A549 (cell line): ENCODE measurements at regions not wholly inside any gene's neighbourhood (a gene's known extent, or its start where the extent isn't known, plus 50 kb on each side); places are given as distances from the start of the nearest gene placed in this dataset.

Experiments used
- ATAC-seq, 2 experiments: fragments of 200-7000 bp in 1 of 2; fragments of >200 bp in 1 of 2; cut with Nextera tagmentation in 1 of 2; cut with Tn5 transposase in 1 of 2; 3 replicates each; pipeline versions ENCODE4 v1.8.0 to v1.9.1; 2018 to 2020; ENCODE audit warnings: mild to moderate bottlenecking in 1 of 2, moderate library complexity in 1 of 2
- CTCF ChIA-PET: fragments of 300-600 bp; sonication (Branson Sonifier 250); formaldehyde crosslinking; extraction: SDS; loops from one replicate; lab custom pipeline; 2021; ENCODE audit warnings: antibody characterized with exemption, inconsistent platforms; lab: Yijun Ruan, JAX
- POLR2A ChIA-PET: fragments of 350-600 bp; formaldehyde crosslinking; extraction: SDS; loops from one replicate; lab custom pipeline; 2021; ENCODE audit warnings: antibody characterized with exemption, inconsistent platforms; lab: Yijun Ruan, JAX
- DNase-seq, 2 experiments: peaks; one replicate each; pipeline versions ENCODE4 v3.0.0 to v3.0.0-alpha.2; 2011 to 2016; ENCODE audit warnings: low read depth in 1 of 2, low spot score in 1 of 2
- FAIRE-seq: peaks from 2 replicates; lab custom pipeline; 2011; peaks lifted over from hg19 to GRCh38; lab: Jason Lieb, UNC
- H3K27ac ChIP-seq, 2 experiments: fragments of >200 bp; sonication (Bioruptor Twin); formaldehyde crosslinking; 3 replicates each; pipeline ENCODE4 v1.5.1; 2016 to 2017
- H3K4me1 ChIP-seq: fragments of >200 bp; sonication (Bioruptor Twin); formaldehyde crosslinking; 3 replicates; pipeline ENCODE4 v1.6.1; 2016
- H3K4me2 ChIP-seq: fragments of >200 bp; sonication (Bioruptor Twin); formaldehyde crosslinking; 3 replicates; pipeline ENCODE4 v1.6.1; 2016
- H3K4me3 ChIP-seq: fragments of >200 bp; sonication (Bioruptor Twin); formaldehyde crosslinking; 3 replicates; pipeline ENCODE4 v1.5.1; 2016
- H3K9me3 ChIP-seq: fragments of >200 bp; sonication (Bioruptor Twin); formaldehyde crosslinking; 3 replicates; pipeline ENCODE4 v1.6.1; 2016
- CBX2 ChIP-seq: fragments of 200-600 bp; sonication (generic); IDR thresholded peaks from 2 replicates; pipeline ENCODE4 v1.6.1; 2016; ENCODE audit warnings: low read depth, mild to moderate bottlenecking, borderline replicate concordance
- CBX8 ChIP-seq: fragments of 200-600 bp; sonication (generic); IDR thresholded peaks from 2 replicates; pipeline ENCODE4 v1.6.1; 2016
- EHF ChIP-seq: fragments of 250-450 bp; sonication (Bioruptor Pico); IDR thresholded peaks from 2 replicates; pipeline ENCODE4 v1.5.0; 2020; ENCODE audit warnings: mild to moderate bottlenecking
- ESRRA ChIP-seq: fragments of 150-350 bp; IDR thresholded peaks from 2 replicates; pipeline ENCODE4 v1.6.1; 2014; ENCODE audit warnings: mild to moderate bottlenecking, low read length, borderline replicate concordance
- FOSL2 ChIP-seq, 2 experiments: fragments of 450-650 bp in 1 of 2; fragments of >200 bp in 1 of 2; sonication (Bioruptor Twin) in 1 of 2; formaldehyde crosslinking; IDR thresholded peaks; 2 replicates each; pipeline versions ENCODE4 v1.5.0 to v1.6.1; 2016 to 2020; ENCODE audit warnings: mild to moderate bottlenecking in 1 of 2, moderate library complexity in 1 of 2
- GATA3 ChIP-seq: IDR thresholded peaks from 2 replicates; pipeline ENCODE4 v1.6.1; 2012; ENCODE audit warnings: borderline replicate concordance
- HOXA7 ChIP-seq: fragments of 250-450 bp; sonication (Bioruptor Pico); IDR thresholded peaks from 2 replicates; pipeline ENCODE4 v1.5.0; 2020; ENCODE audit warnings: mild to moderate bottlenecking, moderate library complexity
- JUNB ChIP-seq: fragments of >200 bp; sonication (Bioruptor Twin); formaldehyde crosslinking; IDR thresholded peaks from 2 replicates; pipeline ENCODE4 v1.6.1; 2016
- NPAS2 ChIP-seq: fragments of 250-450 bp; sonication (Bioruptor Pico); IDR thresholded peaks from 2 replicates; pipeline ENCODE4 v1.8.0; 2022; ENCODE audit warnings: mild to moderate bottlenecking, moderate library complexity, borderline replicate concordance
- NR3C1 ChIP-seq: fragments of >200 bp; sonication (Bioruptor Twin); formaldehyde crosslinking; IDR thresholded peaks from 3 replicates; pipeline ENCODE4 v1.6.1; 2017
- PHF8 ChIP-seq: fragments of 200-600 bp; sonication (generic); IDR thresholded peaks from 2 replicates; pipeline ENCODE4 v1.6.1; 2016; ENCODE audit warnings: low read depth, mild to moderate bottlenecking, antibody characterized with exemption, moderate library complexity, borderline replicate concordance
- POLR2A ChIP-seq: IDR thresholded peaks from 2 replicates; pipeline ENCODE4 v1.6.1; 2012; ENCODE audit warnings: mild to moderate bottlenecking, low read length
- RCOR1 ChIP-seq: fragments of 150-350 bp; IDR thresholded peaks from 2 replicates; pipeline ENCODE4 v1.6.1; 2014; ENCODE audit warnings: antibody characterized with exemption, low read length, low read depth
- SREBF2 ChIP-seq: fragments of 450-650 bp; IDR thresholded peaks from 2 replicates; pipeline ENCODE4 v1.6.1; 2014; ENCODE audit warnings: mild to moderate bottlenecking, moderate library complexity
- TFCP2L1 ChIP-seq: fragments of 250-450 bp; sonication (Bioruptor Pico); IDR thresholded peaks from 2 replicates; pipeline ENCODE4 v1.5.0; 2021; ENCODE audit warnings: mild to moderate bottlenecking
- TP53 ChIP-seq: fragments of 250-450 bp; sonication (Bioruptor Pico); IDR thresholded peaks from 2 replicates; pipeline ENCODE4 v1.5.0; 2021; ENCODE audit warnings: mild to moderate bottlenecking, moderate library complexity
- ZFP36 ChIP-seq: fragments of 450-650 bp; IDR thresholded peaks from 2 replicates; pipeline ENCODE4 v1.6.1; 2014; ENCODE audit warnings: borderline replicate concordance; ENCODE audit not compliant: partially characterized antibody
- ZNF302 ChIP-seq: fragments of 250-450 bp; sonication (Bioruptor Pico); IDR thresholded peaks from 2 replicates; pipeline ENCODE4 v1.9.0; 2021; ENCODE audit warnings: inconsistent platforms, mild to moderate bottlenecking, moderate library complexity
- WGBS: methylation state at CpG from one replicate; pipeline ENCODE4 v1.1.6; 2017; ENCODE audit errors: missing lambda C conversion rate; 5-methylcytosine and 5-hydroxymethylcytosine counted together
- TF ChIP-seq, protein P1 (sequence below): fragments of 250-450 bp; sonication (Bioruptor Pico); IDR thresholded peaks from 2 replicates; pipeline ENCODE4 v1.5.0; 2021; ENCODE audit warnings: mild to moderate bottlenecking, moderate library complexity, borderline replicate concordance
- TF ChIP-seq, protein P2 (sequence below): fragments of 150-350 bp; IDR thresholded peaks from 2 replicates; pipeline ENCODE4 v1.6.1; 2014; ENCODE audit warnings: low read depth, mild to moderate bottlenecking, low read length
- TF ChIP-seq, protein P3 (sequence below): fragments of >200 bp; sonication (Bioruptor Twin); formaldehyde crosslinking; IDR thresholded peaks from 2 replicates; pipeline ENCODE4 v1.6.1; 2016
- TF ChIP-seq, protein P4 (sequence below): IDR thresholded peaks from 2 replicates; pipeline ENCODE4 v1.6.1; 2012
- TF ChIP-seq, protein P5 (sequence below): fragments of >200 bp; sonication (Bioruptor Twin); formaldehyde crosslinking; IDR thresholded peaks from 3 replicates; pipeline ENCODE4 v1.5.1; 2016

DNA sequence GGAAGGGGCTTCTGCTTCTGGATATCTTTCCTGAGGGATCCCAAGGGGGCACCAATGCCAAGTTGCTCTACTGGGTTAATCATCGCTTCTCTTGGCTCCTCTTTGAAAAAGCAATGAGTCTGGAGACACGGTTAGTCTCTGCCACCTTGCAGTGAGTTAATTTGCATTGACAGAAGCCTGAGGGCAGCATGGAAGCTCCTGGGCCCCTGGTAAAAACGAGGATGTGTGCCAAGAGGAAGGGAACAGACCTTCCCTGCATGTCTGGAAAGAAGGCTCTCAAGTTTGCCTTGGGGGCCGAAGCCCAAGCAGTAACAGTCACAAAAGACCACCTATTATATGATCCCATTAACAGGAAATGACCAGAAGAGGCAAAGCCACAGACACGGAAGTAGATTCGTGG, 86.7 kb downstream of the IRX5 start:
- Histone ChIP-seq H3K4me3 (no peak overlapping the region), H3K4me2 (no peak overlapping the region), H3K9me3 (no peaks in the 10 kb centered on the region; the same call in 2 of the 3 replicates), H3K27ac (no peak overlapping the region), H3K4me1 (no peaks in the 10 kb centered on the region)
- ATAC-seq (no peak), FAIRE-seq (no peak), DNase-seq (no peak)
- POLR2A ChIA-PET, result no interaction called here
- TF ChIP-seq TFCP2L1 (CRISPR knock-in tag), result no peak
- no peak for TF ChIP-seq JUNB
- TF ChIP-seq ZFP36, result no peak
- no peak for TF ChIP-seq PHF8
- no peak for TF ChIP-seq SREBF2
- TF ChIP-seq, protein P1, sequence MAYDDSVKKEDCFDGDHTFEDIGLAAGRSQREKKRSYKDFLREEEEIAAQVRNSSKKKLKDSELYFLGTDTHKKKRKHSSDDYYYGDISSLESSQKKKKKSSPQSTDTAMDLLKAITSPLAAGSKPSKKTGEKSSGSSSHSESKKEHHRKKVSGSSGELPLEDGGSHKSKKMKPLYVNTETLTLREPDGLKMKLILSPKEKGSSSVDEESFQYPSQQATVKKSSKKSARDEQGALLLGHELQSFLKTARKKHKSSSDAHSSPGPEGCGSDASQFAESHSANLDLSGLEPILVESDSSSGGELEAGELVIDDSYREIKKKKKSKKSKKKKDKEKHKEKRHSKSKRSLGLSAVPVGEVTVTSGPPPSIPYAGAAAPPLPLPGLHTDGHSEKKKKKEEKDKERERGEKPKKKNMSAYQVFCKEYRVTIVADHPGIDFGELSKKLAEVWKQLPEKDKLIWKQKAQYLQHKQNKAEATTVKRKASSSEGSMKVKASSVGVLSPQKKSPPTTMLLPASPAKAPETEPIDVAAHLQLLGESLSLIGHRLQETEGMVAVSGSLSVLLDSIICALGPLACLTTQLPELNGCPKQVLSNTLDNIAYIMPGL, result no peak
- TF ChIP-seq, protein P2, sequence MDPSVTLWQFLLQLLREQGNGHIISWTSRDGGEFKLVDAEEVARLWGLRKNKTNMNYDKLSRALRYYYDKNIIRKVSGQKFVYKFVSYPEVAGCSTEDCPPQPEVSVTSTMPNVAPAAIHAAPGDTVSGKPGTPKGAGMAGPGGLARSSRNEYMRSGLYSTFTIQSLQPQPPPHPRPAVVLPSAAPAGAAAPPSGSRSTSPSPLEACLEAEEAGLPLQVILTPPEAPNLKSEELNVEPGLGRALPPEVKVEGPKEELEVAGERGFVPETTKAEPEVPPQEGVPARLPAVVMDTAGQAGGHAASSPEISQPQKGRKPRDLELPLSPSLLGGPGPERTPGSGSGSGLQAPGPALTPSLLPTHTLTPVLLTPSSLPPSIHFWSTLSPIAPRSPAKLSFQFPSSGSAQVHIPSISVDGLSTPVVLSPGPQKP, result no peak
- TF ChIP-seq ESRRA, result no peak
- no peak for TF ChIP-seq GATA3
- TF ChIP-seq EHF, result no peak
- TF ChIP-seq RCOR1, result no peak
- CTCF ChIA-PET, result interaction anchor here (1.5 kb wide), 1 partner anchor 13 kb away, joined by 3 read pairs; no protein-coding TSS in a partner anchor
- WGBS, result 29% methylated on average over 6 of the region's 6 CpGs

DNA sequence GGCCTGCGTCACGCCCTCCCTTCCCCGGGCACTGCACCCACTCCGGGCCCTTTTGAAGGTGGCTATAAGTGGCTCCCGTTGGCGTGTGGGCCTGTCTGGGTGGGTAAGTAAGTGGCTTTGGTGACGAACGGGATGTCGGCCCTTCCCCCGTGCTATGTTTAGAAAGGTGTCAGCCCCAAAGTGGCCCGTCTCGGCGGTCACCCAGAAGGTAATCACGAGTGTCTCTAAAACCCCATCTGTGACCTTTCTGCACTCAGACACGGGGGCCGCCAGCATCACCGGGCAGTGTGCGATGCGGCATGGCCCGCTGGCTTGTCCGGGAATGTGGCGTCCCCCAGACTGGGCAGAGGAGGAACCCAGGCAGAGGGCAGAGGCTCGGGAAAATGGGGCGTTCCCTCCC, 88.2 kb downstream of the IRX5 start:
- Histone ChIP-seq H3K4me3 (no peak overlapping the region), H3K9me3 (no peaks in the 10 kb centered on the region; the same call in 2 of the 3 replicates), H3K4me1 (no peaks in the 10 kb centered on the region), H3K27ac (no peak overlapping the region), H3K4me2 (no peak overlapping the region)
- TF ChIP-seq NPAS2 (CRISPR knock-in tag), result no peak
- ChIA-PET CTCF (interaction anchor here (0.6 kb wide), 1 partner anchor 763 kb away, joined by 3 read pairs; no protein-coding TSS in a partner anchor), POLR2A (no interaction called here)
- no peak for ATAC-seq
- no peak for DNase-seq
- FAIRE-seq, result no peak
- WGBS, result 55% methylated on average over 24 of the region's 24 CpGs

DNA sequence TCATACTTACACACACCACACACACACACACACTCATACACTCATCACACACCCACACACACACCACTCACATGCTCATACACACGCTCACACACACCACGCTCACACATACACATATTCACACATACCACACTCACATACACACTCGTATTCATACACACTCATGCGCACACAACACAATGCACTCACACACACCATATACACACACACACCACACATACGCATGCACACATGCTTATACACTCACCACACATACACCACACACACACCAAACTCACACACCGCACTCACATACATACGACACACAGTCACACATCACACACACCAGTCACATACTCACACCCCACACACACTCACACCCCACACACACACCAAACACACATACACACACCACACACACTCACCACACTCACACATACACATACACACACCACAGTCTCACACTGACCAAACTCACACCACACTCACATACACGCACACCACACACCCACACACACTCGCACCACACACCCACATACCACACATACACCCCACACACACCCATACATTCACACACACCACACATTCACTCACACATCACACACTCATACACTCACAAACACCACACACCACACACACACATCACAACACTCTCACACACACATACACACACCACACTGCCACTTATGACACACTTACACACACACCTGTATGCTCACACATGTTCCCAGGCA, 88.9 kb downstream of the IRX5 start:
- no peak for DNase-seq
- Histone ChIP-seq H3K9me3 (no peaks in the 10 kb centered on the region; the same call in 2 of the 3 replicates), H3K27ac (no peak overlapping the region), H3K4me3 (no peak overlapping the region)
- WGBS, result 85% methylated on average over 9 of the region's 9 CpGs
- POLR2A ChIA-PET, result no interaction called here
- no peak for TF ChIP-seq HOXA7 (CRISPR knock-in tag)
- no peak for TF ChIP-seq ESRRA
- no peak for TF ChIP-seq TFCP2L1 (CRISPR knock-in tag)
- no peak for TF ChIP-seq ZNF302 (CRISPR knock-in tag)
- TF ChIP-seq PHF8, result no peak
- TF ChIP-seq CBX8, result no peak
- no peak for TF ChIP-seq TP53 (CRISPR knock-in tag)
- no peak for TF ChIP-seq NPAS2 (CRISPR knock-in tag)
- TF ChIP-seq NR3C1, result no peak
- TF ChIP-seq SREBF2, result no peak
- TF ChIP-seq, protein P3, sequence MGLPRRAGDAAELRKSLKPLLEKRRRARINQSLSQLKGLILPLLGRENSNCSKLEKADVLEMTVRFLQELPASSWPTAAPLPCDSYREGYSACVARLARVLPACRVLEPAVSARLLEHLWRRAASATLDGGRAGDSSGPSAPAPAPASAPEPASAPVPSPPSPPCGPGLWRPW, result no peak
- no peak for TF ChIP-seq CBX2
- TF ChIP-seq, protein P4, sequence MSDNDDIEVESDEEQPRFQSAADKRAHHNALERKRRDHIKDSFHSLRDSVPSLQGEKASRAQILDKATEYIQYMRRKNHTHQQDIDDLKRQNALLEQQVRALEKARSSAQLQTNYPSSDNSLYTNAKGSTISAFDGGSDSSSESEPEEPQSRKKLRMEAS, result no peak
- no peak; the same call in 1 of the 2 replicates for TF ChIP-seq POLR2A
- TF ChIP-seq, protein P5, sequence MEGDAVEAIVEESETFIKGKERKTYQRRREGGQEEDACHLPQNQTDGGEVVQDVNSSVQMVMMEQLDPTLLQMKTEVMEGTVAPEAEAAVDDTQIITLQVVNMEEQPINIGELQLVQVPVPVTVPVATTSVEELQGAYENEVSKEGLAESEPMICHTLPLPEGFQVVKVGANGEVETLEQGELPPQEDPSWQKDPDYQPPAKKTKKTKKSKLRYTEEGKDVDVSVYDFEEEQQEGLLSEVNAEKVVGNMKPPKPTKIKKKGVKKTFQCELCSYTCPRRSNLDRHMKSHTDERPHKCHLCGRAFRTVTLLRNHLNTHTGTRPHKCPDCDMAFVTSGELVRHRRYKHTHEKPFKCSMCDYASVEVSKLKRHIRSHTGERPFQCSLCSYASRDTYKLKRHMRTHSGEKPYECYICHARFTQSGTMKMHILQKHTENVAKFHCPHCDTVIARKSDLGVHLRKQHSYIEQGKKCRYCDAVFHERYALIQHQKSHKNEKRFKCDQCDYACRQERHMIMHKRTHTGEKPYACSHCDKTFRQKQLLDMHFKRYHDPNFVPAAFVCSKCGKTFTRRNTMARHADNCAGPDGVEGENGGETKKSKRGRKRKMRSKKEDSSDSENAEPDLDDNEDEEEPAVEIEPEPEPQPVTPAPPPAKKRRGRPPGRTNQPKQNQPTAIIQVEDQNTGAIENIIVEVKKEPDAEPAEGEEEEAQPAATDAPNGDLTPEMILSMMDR, result no peak
- no peak for TF ChIP-seq FOSL2 (IDR thresholded peaks at IDR 0.05)
- TF ChIP-seq FOSL2 (CRISPR knock-in tag; IDR thresholded peaks at IDR 0.05), result no peak
- TF ChIP-seq, all 56 proteins: peak for 0
- H3K4me1 ChIP-seq, result no peaks in the 10 kb centered on the region
- no peak overlapping the region for H3K4me2 ChIP-seq
- FAIRE-seq (no peak), ATAC-seq (no peak)
- CTCF ChIA-PET, result no interaction called here
